HG03378 (cell line): ENCODE measurements at regions not wholly inside any gene's neighbourhood (a gene's known extent, or its start where the extent isn't known, plus 50 kb on each side); places are given as distances from the start of the nearest gene placed in this dataset.

Experiments
- ATAC-seq: cut with Tn5 transposase; IDR thresholded peaks from one replicate; pipeline ENCODE4 v1.9.1; 2021; ENCODE audit warnings: mild to moderate bottlenecking, moderate library complexity; ENCODE audit not compliant: unreplicated experiment

DNA sequence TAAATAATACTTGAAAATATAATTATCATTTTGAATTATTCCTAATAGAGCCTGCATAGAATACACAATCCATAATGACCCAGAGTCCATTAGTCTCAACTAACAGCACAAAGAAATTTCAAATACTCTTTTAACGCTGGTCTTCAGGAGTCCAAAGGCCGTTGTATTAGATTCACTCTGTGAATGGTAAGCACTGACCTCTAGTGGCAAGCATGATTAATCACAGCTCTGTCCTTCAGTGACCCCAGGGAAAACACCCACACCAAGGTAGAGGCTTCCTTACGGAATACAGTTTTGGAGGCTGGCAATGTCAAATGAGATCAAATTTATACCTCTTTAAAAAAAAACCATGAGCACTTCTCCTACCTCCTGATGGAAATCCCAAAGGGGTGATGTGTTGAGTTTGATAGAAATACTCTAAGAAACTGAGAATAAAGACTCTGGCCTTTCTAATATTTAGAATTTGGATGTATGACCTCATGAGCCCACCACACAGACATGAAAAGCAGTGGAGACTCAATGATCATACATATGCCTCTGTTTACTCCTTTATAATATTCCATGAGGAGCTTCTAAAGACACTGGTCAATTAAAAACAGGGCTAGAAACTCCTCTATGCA, 147.2 kb upstream of the DKK2 start:
- ATAC-seq, result peak; percentile 99

DNA sequence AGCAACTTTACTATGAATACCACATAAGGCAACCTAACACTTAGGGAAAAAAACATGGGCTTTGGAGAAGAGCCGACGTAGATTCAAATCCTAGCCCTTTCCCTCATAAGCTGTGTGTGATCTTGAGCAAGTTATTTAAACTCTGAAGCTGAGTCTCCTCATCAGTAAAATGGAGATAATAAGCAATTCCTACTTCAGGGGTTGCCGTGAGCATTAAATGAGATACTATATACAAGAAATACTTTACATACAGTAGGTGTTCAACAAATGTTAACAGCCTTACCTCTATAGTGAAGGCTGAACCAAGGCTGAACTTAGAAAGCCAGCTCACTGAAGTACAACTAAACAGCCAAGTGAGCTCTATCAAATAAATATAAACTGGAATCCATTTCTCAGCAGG, 146.2 kb upstream of the DKK2 start:
- no peak for ATAC-seq

- ATAC-seq, result no peak
These were observed 130.8 kb upstream of the DKK2 start for GRCh38 chr4:107166873-107167450.

- no peak for ATAC-seq
These were observed 130.1 kb upstream of the DKK2 start for GRCh38 chr4:107166181-107166580.

DNA sequence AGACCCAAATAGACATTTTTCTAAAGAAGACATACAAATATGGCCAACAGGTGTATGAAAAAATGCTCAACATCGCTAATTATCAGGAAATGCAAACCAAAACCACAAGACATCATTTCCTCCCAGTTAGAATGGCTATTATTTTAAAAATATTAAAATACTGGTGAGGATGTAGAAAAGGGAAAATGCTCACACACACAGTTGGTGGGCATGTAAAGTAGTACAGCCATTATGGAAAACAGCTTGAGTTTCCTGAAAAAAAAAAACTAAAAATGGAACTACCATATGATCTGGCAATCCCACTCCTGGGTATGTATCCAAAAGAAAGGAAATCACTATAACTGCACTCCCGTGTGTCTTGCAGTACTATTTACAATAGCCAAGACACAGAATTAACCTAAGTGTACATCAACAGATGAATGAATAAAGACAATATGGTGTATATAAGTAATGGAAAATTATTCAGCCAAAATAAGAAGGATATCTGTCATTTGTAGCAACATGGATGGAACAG, 128.9 kb upstream of the DKK2 start:
- no peak for ATAC-seq

GRCh38 chr4:107156443-107156842, 120.3 kb upstream of the DKK2 start:
- no peak for ATAC-seq

GRCh38 chr4:107155366-107155765, 119.3 kb upstream of the DKK2 start:
- ATAC-seq, result no peak

- ATAC-seq, result no peak
These were observed 117.8 kb upstream of the DKK2 start for GRCh38 chr4:107153956-107154355.

- no peak for ATAC-seq
These were observed 117.1 kb upstream of the DKK2 start for GRCh38 chr4:107153228-107153627.

DNA sequence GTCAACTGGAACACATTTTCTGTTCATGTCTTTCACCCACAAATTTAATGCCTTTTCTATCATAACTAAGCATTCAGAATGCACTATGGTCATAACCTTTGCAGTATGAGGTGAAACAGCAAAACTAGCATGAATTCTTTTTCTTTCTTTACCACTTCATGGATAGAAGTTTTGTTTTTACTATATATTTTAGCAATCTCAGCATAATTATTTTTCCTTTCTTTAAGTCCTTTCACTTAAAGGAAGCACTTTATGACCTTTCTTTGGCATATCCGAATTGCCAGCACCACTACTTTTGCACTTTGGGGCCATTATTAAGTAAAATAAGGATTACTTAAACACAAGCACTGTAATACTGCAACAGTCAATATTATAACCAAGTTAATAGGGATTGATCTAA, 115.1 kb upstream of the DKK2 start:
- no peak for ATAC-seq

GRCh38 chr4:107148904-107149303, 112.8 kb upstream of the DKK2 start:
- ATAC-seq, result no peak

DNA sequence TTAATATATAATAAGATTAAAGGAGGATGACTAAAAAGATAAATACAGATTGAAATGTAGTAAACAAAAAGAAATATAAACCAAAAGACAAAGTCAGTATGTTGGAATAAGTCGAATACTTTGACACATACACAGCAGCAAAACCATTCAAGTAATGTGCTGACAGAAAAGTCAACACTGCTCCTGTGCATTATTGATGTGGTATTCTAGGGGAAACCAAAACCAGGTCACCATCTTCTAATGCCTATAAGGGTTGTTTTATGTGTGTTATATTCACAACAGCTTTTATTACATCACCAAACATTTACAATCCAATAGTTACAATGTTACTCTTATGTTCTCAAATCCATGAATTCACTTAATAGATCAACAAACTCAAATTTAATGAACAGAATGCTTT, 111.8 kb upstream of the DKK2 start:
- ATAC-seq, result no peak

DNA sequence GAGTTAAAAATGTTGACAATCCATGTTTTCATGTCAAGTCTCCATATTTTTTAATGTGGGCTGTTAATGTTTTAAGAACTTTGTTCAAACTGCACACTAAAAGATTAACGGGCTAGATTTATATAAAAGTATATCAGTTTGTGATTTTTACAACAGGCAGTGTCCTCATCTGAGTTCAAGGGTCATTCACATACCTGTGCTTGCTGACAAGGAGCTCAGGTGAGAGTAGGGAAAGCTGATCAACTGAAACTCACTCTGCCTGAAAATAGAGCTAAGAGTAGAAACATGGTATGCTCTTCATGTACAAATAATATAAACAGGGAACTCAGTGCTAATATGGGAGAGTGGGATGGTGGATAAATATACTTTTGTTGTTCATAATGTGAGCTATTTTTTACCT, 102.3 kb upstream of the DKK2 start:
- no peak for ATAC-seq

- no peak for ATAC-seq
These were observed 98.0 kb upstream of the DKK2 start for GRCh38 chr4:107133965-107134653.

GRCh38 chr4:107131295-107131694, 95.2 kb upstream of the DKK2 start:
- ATAC-seq, result no peak

DNA sequence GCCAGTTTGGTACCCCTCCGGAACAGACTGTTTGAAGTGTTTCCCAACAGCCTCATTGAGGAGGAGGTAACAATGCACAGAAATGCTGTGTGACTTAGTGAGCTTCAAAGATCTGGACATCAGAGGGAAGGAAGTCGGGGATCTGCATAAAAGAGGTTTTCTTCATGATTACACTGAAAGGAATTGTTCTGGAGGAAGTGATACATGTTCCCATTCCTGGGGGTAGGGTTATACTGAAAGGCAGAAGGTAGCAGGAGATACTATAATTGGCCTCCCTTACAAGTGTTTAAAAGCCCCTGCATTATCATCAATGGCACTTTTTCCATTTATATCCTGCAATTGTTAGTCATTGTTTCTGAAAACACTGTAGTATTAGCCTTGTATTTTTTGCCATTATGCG, 94.0 kb upstream of the DKK2 start:
- no peak for ATAC-seq

GRCh38 chr4:107129611-107130010, 93.5 kb upstream of the DKK2 start:
- no peak for ATAC-seq

- no peak for ATAC-seq
These were observed 93.0 kb upstream of the DKK2 start for GRCh38 chr4:107129076-107129475.

DNA sequence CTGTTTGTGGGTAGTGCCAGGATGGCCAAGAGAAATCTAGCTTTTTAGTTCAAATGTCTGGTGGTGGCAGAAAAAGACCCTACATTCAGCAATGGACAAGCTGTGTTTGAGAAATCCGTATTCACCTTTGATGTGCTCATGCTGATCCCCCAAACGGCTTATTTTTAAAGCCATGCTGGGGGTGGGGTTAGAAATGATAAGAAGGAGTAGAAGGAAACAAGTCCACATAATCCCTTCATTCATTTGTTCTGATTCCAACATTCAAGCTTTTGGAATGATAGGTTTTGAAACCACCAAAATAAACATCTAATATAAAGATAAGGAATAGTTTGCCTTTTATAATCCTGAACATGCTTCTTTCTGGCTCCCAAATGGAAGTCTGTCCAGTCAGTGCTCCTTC, 92.0 kb upstream of the DKK2 start:
- no peak for ATAC-seq

DNA sequence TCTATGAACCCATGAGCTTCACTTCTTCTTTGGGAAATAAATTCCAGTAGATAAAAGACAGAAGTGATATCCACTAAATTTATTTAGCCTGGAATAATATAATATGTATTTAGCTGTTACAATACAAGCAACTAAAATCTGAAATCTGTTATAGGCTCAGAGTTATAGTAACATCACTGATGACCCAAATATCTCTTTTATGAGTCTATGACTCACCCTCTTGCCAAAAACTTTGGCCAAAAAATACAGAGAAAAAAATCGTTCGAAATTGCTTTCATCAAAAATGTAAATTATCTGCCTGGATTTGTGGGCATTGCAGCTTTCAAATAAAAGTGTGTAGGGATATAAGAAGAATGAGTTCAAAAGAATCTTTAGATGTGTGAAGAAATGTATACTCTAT, 89.4 kb upstream of the DKK2 start:
- ATAC-seq, result no peak

GRCh38 chr4:107122736-107123135, 86.6 kb upstream of the DKK2 start:
- no peak for ATAC-seq

DNA sequence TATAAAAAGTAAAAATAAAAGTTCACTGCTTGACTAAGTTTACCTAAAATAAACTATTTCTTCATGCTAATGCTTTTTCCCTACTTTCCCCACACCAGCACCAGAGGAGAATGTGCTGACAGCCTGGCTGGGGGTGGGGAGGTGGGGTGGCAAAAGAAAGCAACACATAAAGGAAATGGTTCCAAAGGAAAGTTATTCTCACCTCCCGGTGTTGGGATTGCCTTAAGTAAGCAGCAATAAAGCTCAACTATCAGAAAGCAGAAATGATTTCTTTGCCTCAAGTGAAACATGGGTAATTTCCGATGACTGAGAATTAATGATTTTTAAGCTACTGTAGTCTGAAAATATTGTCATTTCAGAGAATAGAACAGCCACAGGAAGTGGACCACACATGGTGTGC, 84.5 kb upstream of the DKK2 start:
- ATAC-seq, result no peak
